Activated CD8-positive, alpha-beta T cell treated with anti-CD3 and anti-CD28 coated beads for 36 hours (primary cell): ENCODE measurements at regions not wholly inside any gene's neighbourhood (a gene's known extent, or its start where the extent isn't known, plus 50 kb on each side); places are given as distances from the start of the nearest gene placed in this dataset.

Experiments
- ATAC-seq: fragments of 200-7000 bp; cut with Tn5 transposase; one replicate; pipeline ENCODE4 v1.10.0; 2021; ENCODE audit warnings: mild to moderate bottlenecking, moderate library complexity
- CTCF ChIA-PET: fragments of 350-600 bp; sonication (Branson Sonifier 250); formaldehyde crosslinking; loops from one replicate; lab custom pipeline; 2021; ENCODE audit warnings: antibody characterized with exemption; lab: Charles Lee
- POLR2A ChIA-PET: fragments of 350-600 bp; sonication (Branson Sonifier 250); formaldehyde crosslinking; loops from one replicate; lab custom pipeline; 2021; ENCODE audit warnings: antibody characterized with exemption; lab: Charles Lee
- DNase-seq: peaks from one replicate; pipeline ENCODE4 v3.0.0-alpha.2; 2020
- H3K27ac Mint-ChIP-seq: one replicate; pipeline ENCODE4 v1.8.0; 2021; ENCODE audit warnings: mild to moderate bottlenecking, mixed read lengths
- H3K27me3 Mint-ChIP-seq: one replicate; pipeline ENCODE4 v1.8.0; 2021; ENCODE audit warnings: mixed read lengths
- H3K36me3 Mint-ChIP-seq: one replicate; pipeline ENCODE4 v1.8.0; 2021; ENCODE audit warnings: low read depth, mixed read lengths
- H3K4me1 Mint-ChIP-seq: one replicate; pipeline ENCODE4 v1.8.0; 2021; ENCODE audit warnings: low read depth, mixed read lengths
- H3K4me3 Mint-ChIP-seq: one replicate; pipeline ENCODE4 v1.8.0; 2021; ENCODE audit warnings: mild to moderate bottlenecking, moderate library complexity, mixed read lengths
- H3K9me3 Mint-ChIP-seq: one replicate; pipeline ENCODE4 v1.8.0; 2021; ENCODE audit warnings: mixed read lengths
- intact Hi-C: fragments of 100-400 bp; cut with micrococcal nuclease; formaldehyde crosslinking; loops from one replicate; pipeline ENCODE4 v1.10.0; 2022
- TF ChIP-seq, protein P1 (sequence below): fragments of 200-600 bp; IDR thresholded peaks from one replicate; pipeline ENCODE4 v1.8.0; 2022; ENCODE audit warnings: antibody characterized with exemption, mild to moderate bottlenecking

DNA sequence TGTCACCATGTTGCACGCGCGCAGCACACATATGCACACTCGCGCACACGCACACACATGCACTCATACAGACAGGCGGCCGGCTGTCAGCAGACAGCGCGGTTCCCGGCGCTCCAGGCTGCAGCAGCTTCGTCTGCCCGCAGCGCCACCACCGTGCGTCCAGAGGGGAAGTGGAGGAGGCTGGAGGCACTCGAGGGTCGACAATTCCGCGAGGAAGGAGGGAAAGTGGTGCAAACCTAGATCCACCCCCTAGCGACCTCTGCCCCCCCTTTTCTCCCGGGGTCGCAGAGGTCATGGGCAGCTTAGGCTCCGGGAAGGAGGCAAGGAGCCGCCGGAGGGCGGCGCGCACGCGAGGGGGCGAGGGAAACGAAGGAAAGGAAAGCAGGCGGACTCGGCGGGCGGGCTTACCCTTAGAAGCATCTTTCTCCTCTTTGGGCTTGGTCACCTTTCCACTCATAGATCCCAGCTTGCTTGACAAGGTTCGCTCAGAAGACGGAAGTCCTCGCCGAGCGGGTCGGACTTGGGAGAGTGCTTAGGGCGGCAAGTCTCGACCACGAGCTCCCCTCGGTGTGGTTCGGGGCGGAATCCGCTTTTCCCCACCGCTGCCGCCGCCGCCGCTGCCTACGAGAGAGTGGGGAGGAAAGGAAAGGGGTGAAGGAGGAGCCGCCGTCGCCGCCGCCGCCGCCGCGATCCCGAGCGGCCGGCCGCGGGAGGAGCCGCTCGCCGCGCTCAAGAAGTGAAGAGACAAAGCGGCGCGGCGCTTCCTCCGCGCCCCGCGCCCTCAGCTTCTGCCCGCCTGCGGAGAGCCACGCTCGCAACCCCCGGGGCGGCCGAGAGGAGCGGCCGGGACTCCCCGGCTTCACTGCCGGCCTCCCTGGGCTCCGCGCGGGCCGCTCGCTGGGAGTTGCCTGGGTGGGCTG lies 326.6 kb upstream of the F9 start:
- ChIA-PET POLR2A (no interaction called here), CTCF (no interaction called here)
- TF ChIP-seq, protein P1, sequence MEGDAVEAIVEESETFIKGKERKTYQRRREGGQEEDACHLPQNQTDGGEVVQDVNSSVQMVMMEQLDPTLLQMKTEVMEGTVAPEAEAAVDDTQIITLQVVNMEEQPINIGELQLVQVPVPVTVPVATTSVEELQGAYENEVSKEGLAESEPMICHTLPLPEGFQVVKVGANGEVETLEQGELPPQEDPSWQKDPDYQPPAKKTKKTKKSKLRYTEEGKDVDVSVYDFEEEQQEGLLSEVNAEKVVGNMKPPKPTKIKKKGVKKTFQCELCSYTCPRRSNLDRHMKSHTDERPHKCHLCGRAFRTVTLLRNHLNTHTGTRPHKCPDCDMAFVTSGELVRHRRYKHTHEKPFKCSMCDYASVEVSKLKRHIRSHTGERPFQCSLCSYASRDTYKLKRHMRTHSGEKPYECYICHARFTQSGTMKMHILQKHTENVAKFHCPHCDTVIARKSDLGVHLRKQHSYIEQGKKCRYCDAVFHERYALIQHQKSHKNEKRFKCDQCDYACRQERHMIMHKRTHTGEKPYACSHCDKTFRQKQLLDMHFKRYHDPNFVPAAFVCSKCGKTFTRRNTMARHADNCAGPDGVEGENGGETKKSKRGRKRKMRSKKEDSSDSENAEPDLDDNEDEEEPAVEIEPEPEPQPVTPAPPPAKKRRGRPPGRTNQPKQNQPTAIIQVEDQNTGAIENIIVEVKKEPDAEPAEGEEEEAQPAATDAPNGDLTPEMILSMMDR = no peak
- DNase-seq (no peak), ATAC-seq (no peak)
- Mint-ChIP-seq H3K27me3 (peaks cover 30% of the 10 kb centered on the region), H3K4me3 (no peak overlapping the region), H3K27ac (no peak overlapping the region), H3K4me1 (no peaks in the 10 kb centered on the region), H3K9me3 (no peaks in the 10 kb centered on the region), H3K36me3 (no peaks in the 10 kb centered on the region)
- intact Hi-C loops = no loop called here

DNA sequence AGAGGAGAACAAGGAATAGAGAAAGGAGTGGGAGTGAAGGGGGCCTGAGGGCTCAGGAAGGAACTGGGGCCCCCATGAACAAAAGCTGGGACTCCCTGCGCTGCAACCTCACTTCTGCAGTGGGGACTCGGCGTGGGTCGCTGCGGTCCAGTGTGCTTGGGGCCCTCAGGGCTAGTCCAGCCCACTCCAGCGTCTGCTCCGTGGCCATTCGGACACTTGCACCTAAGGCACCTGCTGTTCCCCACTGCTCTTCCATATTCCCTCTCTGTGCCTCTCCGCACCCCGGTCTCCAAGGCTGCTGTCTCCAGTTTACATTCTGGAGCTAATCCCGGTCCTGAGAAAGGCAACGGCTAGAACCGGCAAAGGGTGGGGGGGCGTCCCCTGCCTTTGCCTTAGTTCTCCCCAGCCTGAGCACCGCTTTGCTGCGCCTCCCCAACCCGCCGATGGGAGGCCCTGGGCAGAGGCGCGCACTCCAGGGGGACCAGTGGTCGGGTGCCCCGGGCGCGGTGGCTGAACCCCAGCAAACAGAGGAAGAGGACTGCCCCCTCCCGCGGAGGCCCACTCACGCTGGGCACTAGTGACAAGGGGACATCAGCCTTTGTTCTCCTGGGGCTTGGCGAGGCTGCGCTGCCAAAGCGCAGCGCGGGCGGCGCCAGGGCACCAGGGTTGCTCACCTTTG lies 327.7 kb upstream of the F9 start:
- H3K4me3 Mint-ChIP-seq = no peak overlapping the region
- H3K9me3 Mint-ChIP-seq = no peaks in the 10 kb centered on the region
- DNase-seq = no peak
- H3K36me3 Mint-ChIP-seq = no peaks in the 10 kb centered on the region
- ChIA-PET CTCF (no interaction called here), POLR2A (no interaction called here)
- no peak for ATAC-seq
- intact Hi-C loops = no loop called here
- TF ChIP-seq, protein P1 = no peak
- no peaks in the 10 kb centered on the region for H3K4me1 Mint-ChIP-seq
- peaks cover 35% of the 10 kb centered on the region for H3K27me3 Mint-ChIP-seq
- H3K27ac Mint-ChIP-seq = no peak overlapping the region

DNA sequence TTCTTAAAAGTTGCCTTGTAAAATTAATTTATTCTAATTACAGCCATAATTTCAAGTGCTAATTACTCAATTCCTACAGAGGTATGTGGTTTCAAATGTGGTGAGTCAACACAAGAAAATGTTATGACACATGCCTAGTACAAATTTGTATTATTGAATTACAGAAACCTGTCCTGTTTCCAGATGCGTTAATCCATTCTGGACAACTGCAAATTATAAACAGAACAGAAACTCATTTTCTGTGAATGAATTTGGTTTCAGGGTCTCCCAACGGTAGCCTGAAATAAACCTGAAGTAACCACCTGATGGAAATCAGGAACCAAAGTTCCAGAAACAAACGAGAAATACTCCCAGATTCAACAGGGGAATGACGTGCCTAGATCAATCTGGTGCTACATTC lies 328.6 kb upstream of the F9 start:
- Mint-ChIP-seq H3K4me1 (no peaks in the 10 kb centered on the region), H3K27me3 (peaks cover 35% of the 10 kb centered on the region), H3K27ac (no peak overlapping the region), H3K4me3 (no peak overlapping the region), H3K36me3 (no peaks in the 10 kb centered on the region), H3K9me3 (no peaks in the 10 kb centered on the region)
- DNase-seq (no peak), ATAC-seq (no peak)
- POLR2A ChIA-PET = no interaction called here
- TF ChIP-seq, protein P1 = no peak
- intact Hi-C loops = no loop called here
- CTCF ChIA-PET = no interaction called here

DNA sequence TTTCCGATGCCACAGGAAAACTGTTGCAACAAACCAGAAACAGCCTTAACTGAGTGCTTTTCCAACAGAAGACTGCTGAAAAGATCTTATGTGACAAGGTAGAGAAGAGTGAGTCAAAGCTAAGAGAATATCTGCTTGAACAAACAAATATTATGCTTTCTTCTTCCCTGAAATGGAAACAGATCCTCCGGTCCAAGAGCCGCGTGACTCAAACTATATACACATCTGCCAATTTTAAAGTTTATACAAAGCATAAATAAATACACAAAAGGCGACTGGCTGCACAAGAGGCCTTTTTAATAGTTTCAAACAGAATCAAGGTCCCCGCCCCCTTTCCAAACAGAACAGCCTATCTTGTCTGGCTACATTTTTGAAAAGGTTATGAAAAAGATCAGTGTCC lies 329.7 kb upstream of the F9 start:
- TF ChIP-seq, protein P1 = no peak
- CTCF ChIA-PET = no interaction called here
- POLR2A ChIA-PET = no interaction called here
- DNase-seq (no peak), ATAC-seq (no peak)
- Mint-ChIP-seq H3K4me3 (no peak overlapping the region), H3K36me3 (no peaks in the 10 kb centered on the region), H3K27me3 (peaks cover 41% of the 10 kb centered on the region), H3K9me3 (no peaks in the 10 kb centered on the region), H3K27ac (no peak overlapping the region), H3K4me1 (no peaks in the 10 kb centered on the region)
- intact Hi-C loops = no loop called here

DNA sequence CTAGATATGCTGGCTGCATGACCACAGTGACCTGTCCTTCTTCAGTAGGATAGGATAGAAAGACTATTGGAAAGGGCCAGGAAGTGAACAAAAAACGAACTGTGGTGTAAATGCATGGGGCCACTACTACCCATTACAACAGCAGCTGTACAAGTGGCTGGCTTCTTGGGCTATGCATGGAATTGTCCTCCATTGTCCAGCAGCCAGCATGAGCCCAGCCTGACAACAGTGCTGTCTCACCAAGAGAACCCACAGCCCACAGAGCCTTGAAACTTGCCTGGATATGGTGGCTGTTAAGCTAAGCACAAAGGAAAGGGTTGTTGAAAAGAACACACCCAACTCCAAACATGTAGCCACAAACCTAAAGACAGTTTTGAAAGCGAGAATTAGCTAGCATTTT lies 330.2 kb upstream of the F9 start:
- DNase-seq (no peak), ATAC-seq (no peak)
- Mint-ChIP-seq H3K27me3 (peaks cover 39% of the 10 kb centered on the region), H3K27ac (no peak overlapping the region), H3K36me3 (no peaks in the 10 kb centered on the region), H3K9me3 (no peaks in the 10 kb centered on the region), H3K4me1 (no peaks in the 10 kb centered on the region), H3K4me3 (no peak overlapping the region)
- intact Hi-C loops = no loop called here
- TF ChIP-seq, protein P1 = no peak
- CTCF ChIA-PET = no interaction called here
- POLR2A ChIA-PET = no interaction called here
